K562 (cell line): ENCODE measurements at regions not wholly inside any gene's neighbourhood (a gene's known extent, or its start where the extent isn't known, plus 50 kb on each side); places are given as distances from the start of the nearest gene placed in this dataset.

Experiments
- ATAC-seq: fragments of 200-7000 bp; cut with Tn5 transposase; 3 replicates; pipeline ENCODE4 v1.9.1; 2020; ENCODE audit warnings: moderate library complexity
- BruUV-seq: library from RNA; stranded (reverse); fragments of 400-500 nt; replicated peaks from 2 replicates; lab custom pipeline; 2021; lab: Mats Ljungman, UMichigan
- CTCF ChIA-PET: fragments of 300-600 bp; formaldehyde crosslinking; extraction: SDS; loops from one replicate; lab custom pipeline; 2021; ENCODE audit warnings: low intra/inter-chr PET ratio; lab: Yijun Ruan, JAX
- POLR2A ChIA-PET: fragments of 300-600, 350-650 bp; sonication (Branson Sonifier 250); formaldehyde crosslinking; extraction: SDS; loops from one replicate; lab custom pipeline; 2021; ENCODE audit warnings: antibody characterized with exemption, inconsistent platforms; lab: Yijun Ruan, JAX
- DNase-seq, 4 experiments: peaks; one replicate each; pipeline versions ENCODE4 v3.0.0 to v3.0.0-alpha.2; 2011 to 2018; ENCODE audit warnings: low spot score in 3 of 4, mixed read lengths in 3 of 4; ENCODE audit errors: extremely low read depth in 1 of 4
- FAIRE-seq: peaks from 2 replicates; lab custom pipeline; 2011; peaks lifted over from hg19 to GRCh38; lab: Jason Lieb, UNC
- H2AFZ ChIP-seq: 2 replicates; pipeline ENCODE4 v1.6.0; 2011; ENCODE audit warnings: low read depth, low read length, control low read depth, inconsistent platforms
- H3K27ac ChIP-seq: fragments of 200-600 bp; 3 replicates; pipeline ENCODE4 v1.8.0; 2011; ENCODE audit warnings: low read depth, mild to moderate bottlenecking, control low read depth, inconsistent platforms, low read length, moderate library complexity, mixed read lengths; ENCODE audit errors: extremely low read depth
- H3K27me3 ChIP-seq, 2 experiments: fragments of 300-600 bp in 1 of 2; 2 replicates in 1 of 2; 3 replicates in 1 of 2; pipeline versions ENCODE4 v1.6.0 to v1.8.0; 2011; ENCODE audit warnings: inconsistent platforms in 2 of 2, low read length in 2 of 2, mild to moderate bottlenecking in 1 of 2, mixed read lengths in 1 of 2, moderate library complexity in 1 of 2; ENCODE audit not compliant: control insufficient read depth in 2 of 2, insufficient read depth in 2 of 2
- H3K36me3 ChIP-seq: fragments of 300-600 bp; 3 replicates; pipeline ENCODE4 v1.8.0; 2011; ENCODE audit warnings: mild to moderate bottlenecking, low read length, inconsistent platforms; ENCODE audit not compliant: control insufficient read depth, insufficient read depth
- H3K4me1 ChIP-seq, 2 experiments: fragments of 200-600 bp in 1 of 2; replicated peaks in 1 of 2; 2 replicates in 1 of 2; 3 replicates in 1 of 2; pipeline versions ENCODE4 v1.5.1 to v1.8.0; 2011; ENCODE audit warnings: inconsistent platforms in 2 of 2, low read length in 2 of 2, mild to moderate bottlenecking in 1 of 2, mixed read lengths in 1 of 2, moderate library complexity in 1 of 2; ENCODE audit not compliant: control insufficient read depth in 2 of 2, insufficient read depth in 2 of 2
- H3K4me2 ChIP-seq: 2 replicates; pipeline ENCODE4 v1.6.1; 2011; ENCODE audit warnings: low read length, control low read depth, inconsistent platforms, mixed read lengths; ENCODE audit not compliant: insufficient read depth
- H3K4me3 ChIP-seq: fragments of 200-600 bp; sonication (generic), shearing (Covaris generic); 2 replicates; pipeline ENCODE4 v1.5.1; 2016; ENCODE audit warnings: control low read depth, inconsistent platforms
- H3K79me2 ChIP-seq: fragments of 200-600 bp; 3 replicates; pipeline ENCODE4 v1.8.0; 2011; ENCODE audit warnings: low read length, inconsistent platforms; ENCODE audit not compliant: control insufficient read depth, insufficient read depth
- H3K9ac ChIP-seq, 2 experiments: 2 replicates each; pipeline versions ENCODE4 v1.6.0 to v1.6.1; 2011; ENCODE audit warnings: low read depth in 2 of 2, low read length in 2 of 2, control low read depth in 1 of 2, inconsistent platforms in 1 of 2, mild to moderate bottlenecking in 1 of 2, mixed read lengths in 1 of 2; ENCODE audit not compliant: insufficient read depth in 1 of 2
- H3K9me1 ChIP-seq: one replicate; pipeline ENCODE4 v1.6.0; 2011; ENCODE audit warnings: inconsistent platforms, mild to moderate bottlenecking, low read length, moderate library complexity; ENCODE audit not compliant: control insufficient read depth, insufficient read depth
- H3K9me3 ChIP-seq: replicated peaks from 2 replicates; pipeline ENCODE4 v1.5.1; 2011; ENCODE audit warnings: low read depth, low read length, inconsistent platforms; ENCODE audit not compliant: control insufficient read depth, insufficient read depth
- H4K20me1 ChIP-seq: replicated peaks from 2 replicates; pipeline ENCODE4 v1.6.1; 2011; ENCODE audit warnings: low read length, inconsistent platforms, mixed read lengths; ENCODE audit not compliant: control insufficient read depth, insufficient read depth
- ATF4 ChIP-seq: fragments of 450-650 bp; formaldehyde crosslinking; IDR thresholded peaks from 2 replicates; pipeline ENCODE4 v1.4.0; 2022; ENCODE audit warnings: mild to moderate bottlenecking, moderate library complexity
- E2F8 ChIP-seq: fragments of 450-650 bp; IDR thresholded peaks from 2 replicates; pipeline ENCODE4 v1.7.1; 2018; ENCODE audit warnings: mild to moderate bottlenecking, low read depth; ENCODE audit not compliant: partially characterized antibody
- FOXK1 ChIP-seq: sonication (generic); formaldehyde crosslinking; IDR thresholded peaks from 2 replicates; pipeline ENCODE4 v1.8.0; 2022; ENCODE audit warnings: missing genetic modification reagents, mild to moderate bottlenecking, borderline replicate concordance
- GTF2E2 ChIP-seq: fragments of 200-800 bp; sonication (Bioruptor generic); IDR thresholded peaks from 2 replicates; pipeline ENCODE4 v1.6.1; 2016; ENCODE audit warnings: missing genetic modification characterization, missing compliant biosample characterization
- HMBOX1 ChIP-seq: sonication (generic); IDR thresholded peaks from 2 replicates; pipeline ENCODE4 v1.6.1; 2016
- HSF4 ChIP-seq: fragments of 250-450 bp; sonication (Bioruptor Pico); IDR thresholded peaks from 2 replicates; pipeline ENCODE4 v2.1.2; 2022; ENCODE audit warnings: mild to moderate bottlenecking, moderate library complexity, borderline replicate concordance
- NR2C2 ChIP-seq, 2 experiments: fragments of 200-800 bp in 1 of 2; sonication (Bioruptor generic) in 1 of 2; sonication (generic) in 1 of 2; formaldehyde crosslinking in 1 of 2; IDR thresholded peaks; 2 replicates each; pipeline versions ENCODE4 v1.6.1 to v1.8.0; 2016 to 2022; ENCODE audit warnings: mild to moderate bottlenecking in 1 of 2, missing compliant biosample characterization in 1 of 2, missing genetic modification characterization in 1 of 2, missing genetic modification reagents in 1 of 2
- RFX7 ChIP-seq: fragments of 250-450 bp; sonication (Bioruptor Pico); IDR thresholded peaks from 2 replicates; pipeline ENCODE4 v1.5.1; 2021; ENCODE audit warnings: mild to moderate bottlenecking
- SAP30 ChIP-seq: fragments of 200-600 bp; sonication (generic); IDR thresholded peaks from 2 replicates; pipeline ENCODE4 v1.6.1; 2012; ENCODE audit warnings: borderline replicate concordance, low read depth, mild to moderate bottlenecking, moderate library complexity, low read length, control low read depth, inconsistent platforms; ENCODE audit not compliant: insufficient read depth, poor library complexity, severe bottlenecking
- ZKSCAN3 ChIP-seq: fragments of 250-450 bp; sonication (Bioruptor Pico); IDR thresholded peaks from 2 replicates; pipeline ENCODE4 v1.4.0; 2020
- ZNF232 ChIP-seq: sonication (generic); formaldehyde crosslinking; IDR thresholded peaks from 2 replicates; pipeline ENCODE4 v1.8.0; 2022; ENCODE audit warnings: mild to moderate bottlenecking, missing genetic modification reagents
- ZNF696 ChIP-seq: fragments of 250-450 bp; sonication (Bioruptor Pico); conservative IDR thresholded peaks from 2 replicates; pipeline ENCODE4 v1.4.0; 2020; ENCODE audit warnings: mild to moderate bottlenecking, moderate library complexity
- WGBS: fragments of 100-300 bp; shearing (Covaris generic); methylation state at CpG from one replicate; pipeline ENCODE4 v1.1.6; 2016; ENCODE audit warnings: low coverage, mixed read lengths; ENCODE audit not compliant: insufficient coverage; ENCODE audit errors: missing lambda C conversion rate; 5-methylcytosine and 5-hydroxymethylcytosine counted together
- in situ Hi-C: fragments of 300-500 bp; cut with MboI; formaldehyde crosslinking; loops from 4 replicates; pipeline ENCODE4 v1.15.0; 2018; ENCODE audit warnings: inconsistent platforms, mixed read lengths
- intact Hi-C: fragments of 100-400 bp; cut with micrococcal nuclease; formaldehyde crosslinking; loops from 2 replicates; pipeline ENCODE4 v1.14.2; 2022

GRCh38 chr18:41734917-41735316 is 220.1 kb upstream of the PIK3C3 start:
- DNase-seq (no peak), ATAC-seq (no peak), FAIRE-seq (no peak)
- Histone ChIP-seq H3K4me2 (no peak overlapping the region), H3K27ac (no peak overlapping the region), H3K4me1 (no peaks in the 10 kb centered on the region), H3K9ac (no peak overlapping the region), H3K9me1 (no peaks in the 10 kb centered on the region), H3K9me3 (no peaks in the 10 kb centered on the region; the same call in 1 of the 2 replicates), H3K4me3 (no peak overlapping the region), H3K36me3 (no peaks in the 10 kb centered on the region), H2AFZ (no peak overlapping the region), H3K27me3 (no peaks in the 10 kb centered on the region), H3K79me2 (no peaks in the 10 kb centered on the region), H4K20me1 (no peaks in the 10 kb centered on the region)
- intact Hi-C loops (no loop called here), in situ Hi-C loops (no loop called here)
- no TSS peak for BruUV-seq
- WGBS: 6% methylated on average over 1 of the region's 1 CpG
- ChIA-PET CTCF (no interaction called here), POLR2A (no interaction called here)
- no peak for TF ChIP-seq ZKSCAN3 (CRISPR knock-in tag)
- TF ChIP-seq RFX7: no peak
- no peak for TF ChIP-seq E2F8
- TF ChIP-seq ZNF232 (CRISPR knock-in tag): no peak
- TF ChIP-seq SAP30: no peak
- no peak for TF ChIP-seq HMBOX1
- TF ChIP-seq ATF4 (CRISPR knock-in tag): no peak
- no peak for TF ChIP-seq HSF4 (CRISPR knock-in tag)
- TF ChIP-seq ZNF696 (CRISPR knock-in tag): no peak
- TF ChIP-seq FOXK1 (CRISPR knock-in tag): no peak
- TF ChIP-seq NR2C2 (CRISPR knock-in tag; IDR thresholded peaks at IDR 0.05): no peak
- no peak for TF ChIP-seq NR2C2 (tag; IDR thresholded peaks at IDR 0.05)
- no peak for TF ChIP-seq GTF2E2
